ENCODE measurements at regions not wholly inside any gene's neighbourhood (a gene's known extent, or its start where the extent isn't known, plus 50 kb on each side); places are given as distances from the start of the nearest gene placed in this dataset.

DNA sequence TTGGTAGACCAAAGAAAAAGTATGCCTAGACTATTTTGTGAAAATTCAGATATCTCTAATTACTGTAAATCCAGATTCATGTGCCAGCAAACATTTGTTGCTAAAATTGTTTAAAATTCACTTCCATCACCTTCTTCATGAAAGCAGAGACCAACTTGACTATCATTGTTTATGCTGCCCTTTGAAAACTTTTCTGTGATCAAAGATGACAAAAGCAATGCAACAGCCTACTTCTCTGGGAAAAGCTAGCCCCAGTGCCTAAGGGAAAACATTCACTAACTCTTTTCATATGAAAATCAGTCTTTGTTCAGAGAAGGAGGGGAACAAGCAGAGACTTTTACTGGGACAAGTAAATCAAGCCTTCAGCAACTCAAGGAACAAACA, 178.0 kb upstream of the P2RY1 start:
- TF ChIP-seq, protein P1, sequence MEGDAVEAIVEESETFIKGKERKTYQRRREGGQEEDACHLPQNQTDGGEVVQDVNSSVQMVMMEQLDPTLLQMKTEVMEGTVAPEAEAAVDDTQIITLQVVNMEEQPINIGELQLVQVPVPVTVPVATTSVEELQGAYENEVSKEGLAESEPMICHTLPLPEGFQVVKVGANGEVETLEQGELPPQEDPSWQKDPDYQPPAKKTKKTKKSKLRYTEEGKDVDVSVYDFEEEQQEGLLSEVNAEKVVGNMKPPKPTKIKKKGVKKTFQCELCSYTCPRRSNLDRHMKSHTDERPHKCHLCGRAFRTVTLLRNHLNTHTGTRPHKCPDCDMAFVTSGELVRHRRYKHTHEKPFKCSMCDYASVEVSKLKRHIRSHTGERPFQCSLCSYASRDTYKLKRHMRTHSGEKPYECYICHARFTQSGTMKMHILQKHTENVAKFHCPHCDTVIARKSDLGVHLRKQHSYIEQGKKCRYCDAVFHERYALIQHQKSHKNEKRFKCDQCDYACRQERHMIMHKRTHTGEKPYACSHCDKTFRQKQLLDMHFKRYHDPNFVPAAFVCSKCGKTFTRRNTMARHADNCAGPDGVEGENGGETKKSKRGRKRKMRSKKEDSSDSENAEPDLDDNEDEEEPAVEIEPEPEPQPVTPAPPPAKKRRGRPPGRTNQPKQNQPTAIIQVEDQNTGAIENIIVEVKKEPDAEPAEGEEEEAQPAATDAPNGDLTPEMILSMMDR (IDR thresholded peaks at IDR 0.05; ENCODE audit: low read depth, low read length, poor library complexity, severe bottlenecking) = no peak
- no peak for TF ChIP-seq EZH2phosphoT487 (IDR thresholded peaks at IDR 0.05; ENCODE audit: borderline replicate concordance, low read length)
